ENCODE measurements at regions not wholly inside any gene's neighbourhood (a gene's known extent, or its start where the extent isn't known, plus 50 kb on each side); places are given as distances from the start of the nearest gene placed in this dataset.

DNA sequence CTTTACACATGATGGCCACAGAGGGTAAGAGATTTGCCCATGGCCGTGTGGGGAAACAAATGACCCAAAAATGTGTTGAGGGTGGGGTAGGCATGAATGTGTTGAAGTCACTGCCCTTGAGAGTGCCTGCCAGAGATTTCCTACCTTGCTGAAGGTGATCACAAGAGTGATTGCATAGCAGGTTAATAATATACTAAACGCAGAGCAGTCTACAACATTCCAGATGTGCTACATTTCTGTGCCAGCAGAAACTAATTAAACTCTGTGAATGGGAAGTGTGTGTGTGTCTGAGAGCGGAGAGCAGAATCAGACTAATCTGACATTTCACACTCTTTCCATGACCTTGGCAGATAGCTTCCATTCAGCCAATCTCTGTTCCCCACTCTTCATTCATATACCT, 93.3 kb upstream of the CD53 start:
- H3K36me3 ChIP-seq = no peaks in the 10 kb centered on the region
- TF ChIP-seq, protein P1, sequence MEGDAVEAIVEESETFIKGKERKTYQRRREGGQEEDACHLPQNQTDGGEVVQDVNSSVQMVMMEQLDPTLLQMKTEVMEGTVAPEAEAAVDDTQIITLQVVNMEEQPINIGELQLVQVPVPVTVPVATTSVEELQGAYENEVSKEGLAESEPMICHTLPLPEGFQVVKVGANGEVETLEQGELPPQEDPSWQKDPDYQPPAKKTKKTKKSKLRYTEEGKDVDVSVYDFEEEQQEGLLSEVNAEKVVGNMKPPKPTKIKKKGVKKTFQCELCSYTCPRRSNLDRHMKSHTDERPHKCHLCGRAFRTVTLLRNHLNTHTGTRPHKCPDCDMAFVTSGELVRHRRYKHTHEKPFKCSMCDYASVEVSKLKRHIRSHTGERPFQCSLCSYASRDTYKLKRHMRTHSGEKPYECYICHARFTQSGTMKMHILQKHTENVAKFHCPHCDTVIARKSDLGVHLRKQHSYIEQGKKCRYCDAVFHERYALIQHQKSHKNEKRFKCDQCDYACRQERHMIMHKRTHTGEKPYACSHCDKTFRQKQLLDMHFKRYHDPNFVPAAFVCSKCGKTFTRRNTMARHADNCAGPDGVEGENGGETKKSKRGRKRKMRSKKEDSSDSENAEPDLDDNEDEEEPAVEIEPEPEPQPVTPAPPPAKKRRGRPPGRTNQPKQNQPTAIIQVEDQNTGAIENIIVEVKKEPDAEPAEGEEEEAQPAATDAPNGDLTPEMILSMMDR (IDR thresholded peaks at IDR 0.05) = no peak
- H3K4me1 ChIP-seq = peaks cover 0 to 47% (median 3%) of the 10 kb centered on the region in 9 donors
- 64 to 67% methylated on average over 3 of the region's 3 CpGs for WGBS, 2 donors
- no peak for ATAC-seq
- H3K4me3 ChIP-seq = no peak overlapping the region
- H3K27ac ChIP-seq = no peak overlapping the region
- H3K9me3 ChIP-seq = no peaks in the 10 kb centered on the region
- intact Hi-C loops (cut with DNase I) = loop anchor here (5.0 to 10.0 kb wide), 6 partner anchors 147 to 255 kb away; no protein-coding TSS in a partner anchor
- H3K27me3 ChIP-seq = peaks cover 0 to 23% (median 11%) of the 10 kb centered on the region in 7 donors
- no peak for DNase-seq

DNA sequence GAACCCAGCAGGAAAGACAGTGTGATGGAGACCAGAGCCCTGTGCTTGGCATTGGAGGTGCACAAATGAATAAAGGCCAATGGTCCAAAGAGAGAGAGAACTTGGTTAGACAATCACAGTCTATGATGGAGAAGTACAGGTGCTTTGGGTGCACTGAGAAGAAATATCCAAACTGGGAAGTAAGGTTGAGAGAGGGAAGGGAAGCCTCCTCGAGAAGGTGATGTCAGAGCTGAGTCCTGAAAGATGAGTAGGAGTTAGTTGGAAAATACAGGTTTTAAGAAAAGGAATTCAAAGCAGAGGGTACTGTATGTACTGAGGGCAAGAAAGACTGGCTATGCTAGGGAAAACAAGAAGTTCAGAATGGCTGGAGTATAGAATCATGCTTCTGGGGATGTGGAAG, 94.1 kb upstream of the CD53 start:
- ATAC-seq (no peak), DNase-seq (no peak)
- Histone ChIP-seq H3K4me1 (peaks cover 0 to 49% (median 4%) of the 10 kb centered on the region in 9 donors), H3K27ac (no peak overlapping the region), H3K36me3 (no peaks in the 10 kb centered on the region), H3K27me3 (peaks cover 0 to 15% (median 11%) of the 10 kb centered on the region in 7 donors), H3K4me3 (no peak overlapping the region), H3K9me3 (no peaks in the 10 kb centered on the region)
- TF ChIP-seq, protein P1 (IDR thresholded peaks at IDR 0.05) = no peak
- intact Hi-C loops (cut with DNase I) = loop anchor here in 2 of 10 donors (10.0 kb wide), 2 partner anchors 244 to 254 kb away; no protein-coding TSS in a partner anchor
- 42 to 74% methylated on average over 1 of the region's 1 CpG for WGBS, 2 donors

DNA sequence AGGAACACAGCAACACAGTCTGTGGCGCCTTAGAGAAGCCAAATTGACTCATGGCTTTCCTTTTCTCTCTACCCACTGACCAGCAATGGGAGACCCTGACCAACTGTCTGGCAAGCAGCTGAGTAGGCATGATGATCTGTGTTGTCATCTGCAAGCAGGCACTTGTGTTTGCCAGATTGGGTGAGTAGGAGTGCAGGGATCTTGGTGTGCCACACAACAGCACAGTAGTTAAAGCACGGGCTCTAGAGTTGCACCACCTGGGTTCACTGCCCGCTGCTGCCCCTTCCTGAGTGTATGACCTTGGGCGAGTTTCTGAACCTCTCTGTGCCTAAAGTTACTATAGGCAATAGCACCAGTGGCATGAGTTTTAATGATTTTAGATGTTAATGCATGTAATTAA, 95.7 kb upstream of the CD53 start:
- 77 to 80% methylated on average over 4 of the region's 4 CpGs for WGBS, 2 donors
- Histone ChIP-seq H3K27ac (peak overlapping the region in 1 of 10 donors; percentile 26), H3K27me3 (peaks cover 0 to 19% (median 11%) of the 10 kb centered on the region in 7 donors), H3K9me3 (peaks cover 0 to 2% (median 0%) of the 10 kb centered on the region in 11 donors), H3K4me3 (no peak overlapping the region), H3K36me3 (no peaks in the 10 kb centered on the region), H3K4me1 (peaks cover 0 to 60% (median 4%) of the 10 kb centered on the region in 9 donors)
- DNase-seq (no peak), ATAC-seq (no peak)
- intact Hi-C loops (cut with DNase I) = loop anchor here in 2 of 10 donors (10.0 kb wide), 2 partner anchors 242 to 252 kb away; no protein-coding TSS in a partner anchor
- TF ChIP-seq, protein P1 (IDR thresholded peaks at IDR 0.05) = no peak

DNA sequence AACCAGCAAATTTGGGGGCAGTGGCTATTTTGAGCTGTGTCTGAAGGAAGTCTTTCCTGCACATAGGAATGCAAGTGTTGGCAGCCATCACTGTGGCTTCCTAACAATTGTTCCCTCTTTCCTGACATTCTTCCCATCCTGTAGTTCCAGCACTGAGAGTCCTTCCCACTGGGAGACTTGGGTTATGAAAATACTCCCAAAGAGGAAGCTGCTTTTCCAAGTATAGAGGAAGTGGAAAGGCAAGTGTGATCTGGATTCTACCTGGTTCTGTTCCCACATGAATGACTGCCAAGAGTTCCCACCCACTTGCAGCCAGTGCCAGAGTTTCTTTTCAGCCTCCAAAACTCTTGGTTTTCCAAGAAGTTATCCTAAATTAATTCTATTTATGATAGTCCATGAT, 98.5 kb upstream of the CD53 start:
- Histone ChIP-seq H3K36me3 (no peaks in the 10 kb centered on the region), H3K27me3 (peaks cover 0 to 19% (median 4%) of the 10 kb centered on the region in 7 donors), H3K4me3 (peak overlapping the region in 1 of 10 donors; percentile 17), H3K4me1 (peaks cover 0 to 61% (median 3%) of the 10 kb centered on the region in 9 donors), H3K27ac (peak overlapping the region in 5 of 10 donors; percentile 22 to 75 (median 62)), H3K9me3 (peaks cover 0 to 7% (median 0%) of the 10 kb centered on the region in 11 donors)
- intact Hi-C loops (cut with DNase I) = loop anchor here in 2 of 10 donors (10.0 kb wide), 2 partner anchors 240 to 250 kb away; no protein-coding TSS in a partner anchor
- DNase-seq (peak in 1 of 2 donors; percentile 28), ATAC-seq (peak in 7 of 8 donors; percentile 51 to 93 (median 76))
- TF ChIP-seq, protein P1 (IDR thresholded peaks at IDR 0.05) = no peak
